HG03039 (cell line): ENCODE measurements at regions not wholly inside any gene's neighbourhood (a gene's known extent, or its start where the extent isn't known, plus 50 kb on each side); places are given as distances from the start of the nearest gene placed in this dataset.
"Not testable (repeated sequence)": the region's sequence is repeated elsewhere in the genome, so short reads cannot be mapped to it uniquely, and the experiment has no call there.

Experiments
- ATAC-seq: cut with Tn5 transposase; IDR thresholded peaks from one replicate; pipeline ENCODE4 v1.9.1; 2021; ENCODE audit warnings: mild to moderate bottlenecking, moderate library complexity; ENCODE audit not compliant: unreplicated experiment

DNA sequence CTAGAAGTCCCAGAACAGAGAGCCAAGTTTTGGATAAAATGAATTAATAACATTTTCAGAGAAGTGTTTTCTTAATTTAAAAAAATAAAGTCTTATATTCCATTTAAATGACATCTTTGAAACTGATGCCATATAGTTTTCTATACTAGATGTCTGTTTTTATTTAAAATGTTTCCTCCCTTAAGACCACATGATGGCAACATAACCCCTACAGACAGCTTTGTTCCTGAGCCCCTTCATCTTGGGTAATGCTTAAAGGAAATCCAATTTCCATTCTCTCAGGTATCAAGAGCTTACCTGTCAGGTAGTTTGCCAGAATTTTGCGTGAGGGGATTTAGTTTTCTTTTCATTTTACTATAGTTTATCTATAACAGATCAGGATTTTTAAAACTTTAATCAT lies 181.4 kb upstream of the UGT8 start:
- ATAC-seq, result no peak

DNA sequence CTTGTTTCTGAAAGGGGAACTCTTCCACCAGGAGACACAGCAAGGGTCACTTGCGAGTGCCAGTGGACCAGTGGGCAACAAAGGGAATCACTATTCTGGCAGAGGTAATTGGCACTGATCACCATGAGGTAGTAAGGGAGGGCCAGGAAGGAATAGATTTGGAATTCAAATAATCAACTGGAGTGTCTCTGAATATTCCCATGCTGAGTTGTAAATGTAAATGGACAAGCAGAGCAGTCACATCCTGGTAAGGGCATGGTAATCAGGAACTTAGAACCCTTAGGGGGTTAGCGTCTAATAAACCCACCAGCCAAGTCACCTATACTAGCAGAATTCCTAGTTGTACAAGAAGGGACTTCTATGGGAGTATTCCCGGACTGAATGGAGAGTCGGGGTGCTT lies 178.5 kb upstream of the UGT8 start:
- ATAC-seq, result no peak

DNA sequence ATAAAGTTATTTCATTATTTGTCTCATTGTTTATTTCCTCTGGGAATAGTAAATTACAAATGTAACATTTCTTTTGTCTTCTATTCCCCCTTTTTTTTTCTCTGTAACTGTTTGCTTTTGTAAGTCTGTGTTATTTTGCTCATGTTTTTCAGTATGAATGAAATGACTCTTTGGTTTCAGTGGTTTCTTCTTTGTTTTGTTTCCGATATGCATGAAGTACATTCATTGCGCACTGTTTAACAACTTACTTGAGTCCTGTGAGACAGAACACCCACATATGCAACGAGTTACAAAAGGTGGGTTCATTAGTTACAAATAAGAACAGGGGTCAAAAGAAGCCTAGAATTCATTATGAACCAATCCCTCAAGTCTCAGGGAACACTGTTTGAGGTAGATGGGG lies 175.0 kb upstream of the UGT8 start:
- ATAC-seq, result peak; percentile 95

DNA sequence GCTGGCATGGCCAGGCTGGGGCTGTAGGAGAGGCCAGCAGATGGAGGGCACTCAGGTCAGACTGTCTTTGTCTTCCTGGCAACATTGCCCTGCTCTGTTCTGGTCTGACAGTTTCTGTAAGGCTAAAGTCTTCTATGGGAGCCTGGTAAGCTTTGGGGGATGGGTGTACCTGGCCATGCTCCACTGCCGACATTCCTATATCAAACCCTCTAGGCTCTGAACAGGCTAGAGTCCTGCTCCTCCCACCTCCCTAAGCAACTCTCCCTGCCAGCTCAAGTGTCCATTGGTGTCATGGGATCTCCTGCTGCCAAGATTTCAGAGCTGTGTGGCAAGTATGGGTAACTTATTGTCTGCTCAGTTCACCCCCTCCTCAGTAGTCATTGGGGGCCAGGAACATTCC lies 163.5 kb upstream of the UGT8 start:
- ATAC-seq, result no peak

DNA sequence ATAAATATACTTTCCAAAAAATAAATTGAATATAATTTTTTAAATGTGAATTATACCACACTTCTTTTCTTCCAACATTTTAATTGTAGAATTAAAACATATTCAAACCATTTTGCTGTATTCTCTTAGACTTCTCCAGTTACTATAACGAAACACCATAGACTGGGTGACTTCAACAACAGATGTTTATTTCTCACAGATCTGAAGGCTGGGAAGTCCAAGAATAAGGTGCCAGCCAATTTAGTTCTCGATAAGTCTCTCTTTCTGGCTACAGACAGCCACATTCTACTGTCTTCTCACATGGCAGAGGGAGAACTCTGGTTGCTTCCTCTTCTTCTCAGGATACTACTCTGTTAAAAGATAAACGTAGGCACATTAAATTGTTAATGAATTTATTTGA lies 155.8 kb upstream of the UGT8 start:
- ATAC-seq, result no peak

DNA sequence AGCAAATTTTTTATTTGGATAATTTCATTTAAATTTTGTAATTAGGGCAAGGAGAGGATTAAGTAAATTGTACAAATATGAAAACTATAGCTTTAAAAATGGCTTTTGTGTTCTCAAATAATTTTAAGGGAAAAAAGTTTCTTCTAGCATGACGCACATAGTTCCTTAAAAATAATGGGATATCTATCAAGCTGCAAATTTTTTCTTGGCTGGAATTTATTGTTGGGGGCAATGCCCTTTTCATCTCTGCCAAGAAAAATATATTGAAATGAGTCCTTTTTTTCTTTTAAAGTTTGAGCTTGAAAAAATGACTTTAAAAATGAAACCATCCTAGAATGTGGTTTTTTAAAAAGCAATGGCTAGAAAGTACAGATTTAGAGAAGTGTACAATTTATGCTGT lies 154.4 kb upstream of the UGT8 start:
- ATAC-seq, result no peak

DNA sequence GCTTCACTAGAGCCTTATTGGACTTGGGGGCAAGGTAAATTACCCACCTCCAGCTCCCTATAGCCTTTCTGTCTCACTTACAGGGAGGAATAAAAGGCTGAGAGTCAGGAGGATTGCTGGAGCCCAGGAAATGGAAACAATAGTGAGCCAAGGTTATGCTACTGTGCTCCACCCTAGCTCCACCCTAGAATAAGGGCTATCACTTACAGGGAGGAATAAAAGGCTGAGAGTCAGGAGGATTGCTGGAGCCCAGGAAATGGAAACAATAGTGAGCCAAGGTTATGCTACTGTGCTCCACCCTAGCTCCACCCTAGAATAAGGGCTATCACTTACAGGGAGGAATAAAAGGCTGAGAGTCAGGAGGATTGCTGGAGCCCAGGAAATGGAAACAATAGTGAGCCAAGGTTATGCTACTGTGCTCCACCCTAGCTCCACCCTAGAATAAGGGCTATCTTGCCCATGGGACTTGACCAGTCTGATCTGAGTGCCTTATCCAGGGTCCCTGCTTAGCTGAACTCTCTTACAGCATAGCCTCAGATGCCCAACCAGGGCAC lies 150.6 kb upstream of the UGT8 start:
- ATAC-seq, result not testable (repeated sequence)

DNA sequence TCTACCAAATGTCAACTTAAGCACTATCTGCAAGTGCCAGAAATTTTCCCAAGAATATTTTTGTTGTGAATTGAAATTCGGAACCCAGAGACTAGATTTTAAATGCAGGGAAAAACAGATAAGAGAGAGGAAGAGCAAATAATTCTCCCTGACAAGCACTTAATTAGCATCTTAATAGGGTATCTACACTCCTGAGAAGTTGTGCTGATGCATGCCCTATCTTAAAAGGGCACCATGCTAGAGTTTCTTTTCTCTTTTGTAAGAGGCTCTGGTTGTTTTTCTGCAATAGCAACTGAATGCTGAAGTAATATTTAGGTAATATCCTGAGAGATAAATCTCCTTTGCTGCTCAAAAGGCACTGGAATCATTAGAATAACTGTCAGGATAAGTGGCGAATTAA lies 139.9 kb upstream of the UGT8 start:
- ATAC-seq, result no peak

DNA sequence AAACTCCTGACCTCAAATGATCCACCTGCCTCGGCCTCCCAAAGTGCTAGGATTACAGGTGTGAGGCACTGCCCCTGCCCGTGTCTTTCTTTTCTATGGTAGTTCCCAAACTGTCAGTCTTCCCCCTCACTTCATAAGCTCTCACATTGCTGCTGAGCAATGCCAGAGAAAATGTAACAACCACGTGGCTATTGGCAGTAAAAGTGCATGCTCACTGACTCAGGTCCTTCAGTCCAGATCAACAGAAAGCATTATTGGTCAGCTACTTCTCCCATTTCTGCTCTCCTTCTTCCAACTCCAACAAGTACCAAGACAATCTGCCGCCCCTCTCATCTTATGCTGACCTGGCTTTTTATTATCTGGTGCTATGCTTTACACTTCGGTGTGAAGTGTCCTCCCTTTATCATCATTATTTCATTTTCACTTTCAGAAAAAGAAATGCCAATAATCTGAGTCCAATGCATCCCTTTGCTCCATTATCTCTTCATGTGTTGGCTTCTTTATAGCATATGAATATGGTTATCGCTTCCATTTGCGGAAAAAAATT lies 133.8 kb upstream of the UGT8 start:
- ATAC-seq, result no peak

DNA sequence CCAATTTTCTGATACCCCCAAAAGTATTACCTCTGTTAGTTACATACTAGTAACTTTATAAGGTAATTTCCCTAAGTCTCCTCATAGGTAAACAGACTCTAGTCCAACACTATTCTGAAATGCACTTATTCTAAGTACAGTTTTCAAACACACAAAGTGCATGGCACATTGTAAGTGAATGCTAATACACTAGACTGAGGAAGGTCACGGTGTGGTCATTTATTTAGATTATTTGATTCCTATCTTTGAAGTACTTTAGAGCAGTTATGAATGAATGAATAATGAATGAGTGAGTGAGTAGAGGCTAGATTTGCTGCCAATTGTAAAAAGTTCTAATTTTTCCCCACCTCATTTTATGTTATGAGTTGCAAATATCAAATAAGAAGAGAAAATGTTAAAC lies 132.8 kb upstream of the UGT8 start:
- no peak for ATAC-seq

DNA sequence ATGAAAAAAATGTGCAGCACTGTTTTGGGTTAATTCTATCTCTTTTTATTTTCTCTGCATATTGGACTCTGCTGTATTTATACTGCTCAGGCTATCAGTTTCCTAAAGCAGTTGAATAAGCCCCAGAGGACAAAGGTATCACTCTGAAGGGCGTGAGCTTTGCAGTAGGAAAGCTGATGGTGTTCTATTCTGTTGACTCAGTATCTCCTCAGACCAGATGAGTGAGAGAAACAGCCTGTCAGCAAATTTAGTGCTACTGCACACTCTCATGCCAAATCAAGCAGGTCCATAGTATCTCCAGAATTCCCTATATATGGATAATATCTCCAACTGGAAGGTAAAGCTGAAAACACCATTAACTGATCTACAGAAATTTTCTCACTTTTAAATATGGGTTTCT lies 132.3 kb upstream of the UGT8 start:
- ATAC-seq, result no peak

DNA sequence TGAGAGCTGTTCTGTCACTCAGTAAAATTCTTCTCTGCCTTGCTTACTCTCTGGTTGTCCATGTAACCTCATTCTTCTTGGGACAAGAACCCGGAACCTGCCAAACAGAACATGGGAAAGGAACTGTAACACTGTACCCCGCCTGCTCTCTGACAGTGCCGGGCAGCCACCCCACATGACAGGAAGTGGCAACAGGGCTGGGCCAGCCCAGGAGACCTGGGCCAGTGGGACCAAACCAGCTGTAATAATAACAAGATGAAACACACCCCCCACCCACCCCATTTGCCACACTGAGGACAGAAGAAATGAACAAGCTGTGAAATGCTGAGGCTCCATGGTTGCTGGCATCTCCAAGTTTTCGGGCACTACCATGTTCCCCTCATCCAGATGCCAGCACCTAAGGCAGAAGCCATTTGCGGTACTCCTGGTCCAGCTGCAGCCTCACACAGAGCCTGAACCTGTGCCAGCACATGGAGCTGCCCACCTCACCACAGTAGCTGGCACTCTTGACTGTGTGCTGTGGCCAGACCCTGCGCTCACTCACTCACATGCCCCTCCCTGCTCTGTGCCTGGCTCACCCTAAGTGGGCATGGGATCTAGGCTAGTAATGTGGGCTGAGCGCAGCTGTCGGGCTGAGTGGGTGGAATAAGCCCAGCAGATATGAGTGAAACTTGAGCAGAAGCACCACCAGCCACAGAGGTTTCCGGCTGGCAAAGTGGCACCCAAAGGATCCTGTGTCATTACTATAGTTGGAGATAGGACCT lies 126.2 kb upstream of the UGT8 start:
- no peak for ATAC-seq

DNA sequence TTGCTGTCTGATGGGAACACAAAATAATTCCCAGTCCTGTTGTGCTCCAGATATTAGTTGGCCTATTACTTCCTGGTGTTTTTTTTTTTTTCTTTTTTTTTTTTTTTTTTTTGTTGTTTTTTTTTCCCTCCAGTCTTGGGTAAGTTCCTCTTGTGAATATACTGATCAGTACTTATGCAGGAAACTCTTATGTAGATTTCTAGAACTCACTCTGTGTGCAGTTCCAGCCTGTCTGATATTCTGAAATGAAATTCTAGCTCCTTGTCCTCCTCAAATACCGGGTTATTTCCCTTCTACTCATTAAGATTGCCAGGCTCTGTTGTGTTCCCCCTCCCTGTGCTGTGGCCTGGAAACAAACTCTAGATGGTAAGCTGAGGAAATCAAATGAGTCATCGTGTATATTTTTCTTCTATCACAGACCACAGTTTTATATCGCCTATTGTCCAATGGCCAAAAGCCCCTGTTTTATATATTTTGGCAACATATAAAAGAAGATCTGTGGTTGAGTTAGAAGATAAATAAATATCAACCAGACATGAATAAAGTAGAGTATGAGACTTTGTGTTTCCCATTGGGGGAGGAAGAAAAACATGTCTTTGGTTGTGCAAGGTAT lies 124.3 kb upstream of the UGT8 start:
- ATAC-seq, result no peak

DNA sequence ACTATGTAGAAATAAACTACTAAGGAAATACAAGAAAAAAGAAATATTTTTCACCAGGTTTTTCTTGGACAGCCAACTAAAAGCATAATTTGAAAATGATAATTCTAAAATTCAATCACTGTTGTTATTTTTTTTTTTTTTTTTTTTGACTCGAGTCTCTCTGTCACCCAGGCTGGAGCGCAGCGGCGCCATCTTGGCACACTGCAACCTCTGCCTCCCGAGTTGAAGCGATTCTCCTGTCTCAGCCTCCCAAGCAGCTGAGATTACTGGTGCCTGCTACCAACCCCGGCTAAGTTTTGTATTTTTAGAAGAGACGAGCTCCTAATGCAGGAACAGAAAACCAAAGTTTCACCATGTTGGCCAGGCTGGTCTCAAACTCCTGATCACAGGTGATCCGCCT lies 122.3 kb upstream of the UGT8 start:
- ATAC-seq, result no peak

DNA sequence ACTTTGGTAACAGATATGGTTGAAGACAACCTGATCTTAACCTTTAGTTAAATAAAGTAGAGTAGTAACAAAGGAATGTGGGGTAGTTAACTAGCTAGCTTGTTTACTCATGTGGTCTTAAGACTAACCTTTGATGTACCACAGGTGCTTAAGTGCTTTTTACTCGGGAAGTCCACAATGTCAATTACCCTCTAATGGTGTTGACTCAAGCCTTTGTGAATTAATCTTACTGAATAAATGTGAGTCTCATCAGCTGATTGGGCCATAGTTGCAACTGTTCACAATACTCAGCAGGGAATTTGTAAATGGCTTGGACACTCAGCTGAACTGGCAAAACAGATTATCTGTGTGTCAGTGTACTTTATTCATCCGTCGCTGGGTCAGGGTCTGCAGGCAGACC lies 119.0 kb upstream of the UGT8 start:
- ATAC-seq, result no peak

DNA sequence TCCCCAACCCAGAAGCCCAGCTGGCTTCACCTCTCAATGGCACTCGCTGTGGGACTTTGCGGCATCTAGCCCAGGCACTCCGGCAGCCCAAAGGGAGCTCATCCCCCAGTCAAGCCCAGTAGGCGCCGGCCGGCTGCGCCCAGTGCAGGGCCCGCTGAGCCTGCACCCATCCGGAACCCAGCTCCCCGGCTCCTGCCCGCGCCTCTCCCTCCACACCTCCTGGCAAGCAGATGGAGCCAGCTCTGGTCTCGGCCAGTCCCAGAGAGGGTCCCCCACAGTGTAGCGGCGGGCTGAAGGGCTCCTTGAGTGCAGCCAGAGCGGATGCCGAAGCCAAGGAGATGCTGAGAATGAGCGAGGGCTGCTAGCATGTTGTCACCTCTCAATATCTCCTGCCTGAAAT lies 116.8 kb upstream of the UGT8 start:
- ATAC-seq, result no peak

DNA sequence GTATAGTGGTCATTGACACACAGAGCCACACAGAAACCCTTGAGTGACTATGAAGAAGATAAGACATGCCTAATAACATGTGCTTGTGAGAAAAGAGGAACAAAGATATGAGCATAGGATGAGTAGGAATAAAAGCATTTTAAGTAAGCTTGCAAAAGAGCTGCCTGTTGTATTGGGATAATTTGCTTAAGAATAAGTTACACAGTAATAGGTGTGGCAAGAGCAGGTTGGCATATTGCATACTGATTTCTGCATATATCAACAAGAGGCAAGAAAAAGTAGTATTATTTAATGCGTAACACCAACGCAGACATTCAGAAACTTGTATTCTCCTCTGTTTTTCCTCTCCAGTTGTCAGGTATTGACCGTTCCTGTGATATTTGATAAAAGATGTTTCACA lies 111.5 kb upstream of the UGT8 start:
- ATAC-seq, result no peak

DNA sequence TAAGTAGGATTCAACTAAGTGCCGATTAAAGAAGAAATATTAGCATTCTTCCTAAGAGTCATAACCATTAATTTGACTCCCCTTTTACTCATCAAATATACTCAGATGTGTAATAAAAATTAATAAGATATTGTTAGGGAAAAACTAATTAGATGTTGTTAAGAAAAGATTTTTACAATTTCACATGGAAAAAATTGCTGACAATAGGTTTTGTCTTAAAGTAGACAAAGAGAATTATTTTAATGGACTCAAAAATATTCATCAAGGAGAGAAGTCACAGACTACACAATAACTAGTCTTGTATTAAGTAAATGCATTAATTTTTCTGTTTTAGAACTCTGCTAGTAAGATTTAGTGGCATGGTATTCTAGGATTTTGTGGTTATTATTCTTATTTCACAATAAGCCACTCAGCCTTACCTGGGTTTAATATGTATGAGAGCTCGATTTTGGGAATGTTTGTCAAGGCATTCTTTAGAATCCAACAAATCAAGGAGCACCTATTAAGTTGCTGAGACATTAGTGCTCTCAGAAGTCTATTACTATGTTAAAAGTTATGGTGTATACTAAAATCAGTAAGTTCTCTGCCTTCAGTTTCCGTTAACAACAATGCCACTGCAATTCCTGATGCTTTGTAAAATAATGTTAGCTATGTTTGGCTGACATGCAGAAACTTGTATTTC lies 110.2 kb upstream of the UGT8 start:
- no peak for ATAC-seq

DNA sequence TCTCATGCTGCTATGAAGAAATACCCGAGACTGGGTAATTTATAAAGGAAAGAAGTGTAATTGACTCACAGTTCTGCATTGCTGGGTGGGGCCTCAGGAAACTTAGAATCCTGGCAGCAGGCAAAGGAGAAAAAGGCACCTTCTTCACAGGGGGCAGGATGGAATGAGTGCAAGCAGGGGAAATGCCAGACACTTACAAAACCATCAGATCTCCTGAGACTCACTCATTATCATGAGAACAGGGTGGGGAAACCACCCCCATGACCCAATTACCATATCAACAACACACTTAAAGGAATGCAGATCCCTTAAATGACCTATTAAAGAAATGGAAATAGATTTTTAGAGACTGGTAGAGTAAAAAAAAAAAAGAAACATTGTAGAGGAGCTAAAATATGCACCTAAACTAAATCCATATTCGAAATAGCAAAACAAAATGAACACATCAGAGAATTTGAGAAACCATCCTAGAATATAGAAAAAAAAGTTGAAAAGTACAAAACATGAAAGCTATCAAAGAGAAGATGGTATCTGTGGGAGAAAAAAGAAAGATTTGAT lies 104.3 kb upstream of the UGT8 start:
- no peak for ATAC-seq

DNA sequence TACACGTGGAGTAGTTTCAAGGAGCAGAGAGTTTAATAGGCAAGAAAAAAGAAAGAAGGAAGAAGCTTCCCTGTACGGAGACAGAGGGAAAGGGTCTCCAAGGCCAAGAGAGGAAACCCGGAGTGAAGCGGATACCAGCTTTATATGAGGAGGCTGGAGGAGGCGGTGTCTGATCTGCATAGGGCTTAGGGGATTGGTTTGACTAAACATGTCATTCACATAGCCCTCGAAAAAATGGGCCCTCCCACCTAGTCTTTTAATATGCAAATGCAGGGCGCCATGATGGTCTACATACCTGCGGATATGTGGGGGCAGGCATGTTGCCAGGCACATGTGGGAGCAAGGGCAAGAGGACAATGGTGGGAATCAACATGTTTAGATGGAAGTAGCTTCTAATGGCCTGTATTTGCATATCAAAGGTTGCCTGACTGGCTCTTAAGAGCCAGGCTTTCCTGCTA lies 103.1 kb upstream of the UGT8 start:
- ATAC-seq, result no peak

DNA sequence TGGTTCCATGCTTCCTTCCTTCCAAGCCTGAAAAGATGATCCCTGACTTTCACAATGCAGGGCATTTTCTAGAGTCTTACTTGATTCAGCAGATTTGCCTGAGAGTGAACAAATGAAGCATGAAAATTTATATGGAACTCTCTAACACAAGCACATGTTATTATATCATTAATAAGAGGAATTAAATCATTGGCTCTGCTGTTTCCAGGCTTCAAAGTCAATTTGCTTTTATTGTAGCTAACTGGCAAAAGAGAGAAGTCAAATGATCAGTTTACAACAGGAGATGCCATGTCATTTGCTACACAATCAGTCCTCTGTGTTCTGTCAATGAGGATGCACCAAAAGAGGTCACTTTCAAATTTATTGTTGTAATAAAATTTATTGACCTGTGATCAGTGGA lies 101.5 kb upstream of the UGT8 start:
- no peak for ATAC-seq
